GM12878 (cell line): ENCODE measurements at regions not wholly inside any gene's neighbourhood (a gene's known extent, or its start where the extent isn't known, plus 50 kb on each side); places are given as distances from the start of the nearest gene placed in this dataset.

Experiments used
- ATAC-seq: fragments of 200-7000 bp; cut with Tn5 transposase; 3 replicates; pipeline ENCODE4 v1.9.1; 2020; ENCODE audit warnings: mild to moderate bottlenecking, moderate library complexity
- BruUV-seq: library from RNA; stranded (reverse); fragments of 400-500 nt; replicated peaks from 2 replicates; lab custom pipeline; 2021; lab: Mats Ljungman, UMichigan
- CTCF ChIA-PET: fragments of 300-600 bp; sonication (Branson Sonifier 250); formaldehyde crosslinking; extraction: SDS; loops from one replicate; lab custom pipeline; 2021; ENCODE audit warnings: inconsistent platforms; lab: Yijun Ruan, JAX
- POLR2A ChIA-PET: fragments of 350-600 bp; formaldehyde crosslinking; extraction: SDS; loops from one replicate; lab custom pipeline; 2021; ENCODE audit warnings: inconsistent platforms; lab: Charles Lee
- RAD21 ChIA-PET: fragments of 300-600 bp; sonication (Branson Sonifier 250); formaldehyde crosslinking; loops from one replicate; lab custom pipeline; 2023; ENCODE audit warnings: antibody characterized with exemption; ENCODE audit not compliant: unreplicated experiment; lab: Charles Lee
- SMC1A ChIA-PET: fragments of 300-600 bp; sonication (Branson Sonifier 250); formaldehyde crosslinking; loops from one replicate; lab custom pipeline; 2023; ENCODE audit not compliant: unreplicated experiment, uncharacterized antibody; lab: Charles Lee
- DNase-seq: peaks from one replicate; pipeline ENCODE4 v3.0.0-alpha.2; 2011; ENCODE audit warnings: low read depth, low spot score
- FAIRE-seq: peaks from 3 replicates; lab custom pipeline; 2011; peaks lifted over from hg19 to GRCh38; lab: Jason Lieb, UNC
- H2AFZ ChIP-seq: 2 replicates; pipeline ENCODE4 v1.6.0; 2011; ENCODE audit warnings: low read depth, low read length, control low read depth; ENCODE audit not compliant: control insufficient read depth
- H3K27ac ChIP-seq: 2 replicates; pipeline ENCODE4 v1.5.1; 2011; ENCODE audit warnings: control low read depth; ENCODE audit not compliant: control insufficient read depth, insufficient read depth
- H3K27me3 ChIP-seq, 2 experiments: replicated peaks in 1 of 2; 2 replicates each; pipeline versions ENCODE4 v1.6.0 to v1.6.1; 2011; ENCODE audit warnings: low read length in 1 of 2; ENCODE audit not compliant: control insufficient read depth in 2 of 2, insufficient read depth in 2 of 2
- H3K36me3 ChIP-seq, 2 experiments: 2 replicates each; pipeline ENCODE4 v1.5.1; 2011; ENCODE audit warnings: low read length in 1 of 2; ENCODE audit not compliant: control insufficient read depth in 2 of 2, insufficient read depth in 2 of 2
- H3K4me1 ChIP-seq: 2 replicates; pipeline ENCODE4 v1.6.1; 2011; ENCODE audit warnings: mild to moderate bottlenecking, low read length, moderate library complexity, mixed read lengths; ENCODE audit not compliant: control insufficient read depth, insufficient read depth
- H3K4me2 ChIP-seq: 2 replicates; pipeline ENCODE4 v1.6.0; 2011; ENCODE audit warnings: control low read depth; ENCODE audit not compliant: control insufficient read depth, insufficient read depth
- H3K4me3 ChIP-seq: fragments of 200-600 bp; sonication (generic); 2 replicates; pipeline ENCODE4 v1.5.1; 2016
- H3K79me2 ChIP-seq: 2 replicates; pipeline ENCODE4 v1.6.0; 2011; ENCODE audit warnings: low read length; ENCODE audit not compliant: control insufficient read depth, insufficient read depth
- H3K9ac ChIP-seq: 2 replicates; pipeline ENCODE4 v1.8.0; 2011; ENCODE audit warnings: low read length, control low read depth, mixed read lengths; ENCODE audit not compliant: control insufficient read depth, insufficient read depth
- H3K9me3 ChIP-seq: replicated peaks from 3 replicates; pipeline ENCODE4 v1.5.1; 2011; ENCODE audit warnings: mild to moderate bottlenecking, low read length; ENCODE audit not compliant: control insufficient read depth, insufficient read depth
- H4K20me1 ChIP-seq: 2 replicates; pipeline ENCODE4 v1.6.0; 2011; ENCODE audit not compliant: control insufficient read depth, insufficient read depth
- CBFB ChIP-seq: IDR thresholded peaks from 2 replicates; pipeline ENCODE4 v1.6.1; 2016; ENCODE audit warnings: antibody characterized with exemption, low read depth
- E2F8 ChIP-seq: fragments of 450-650 bp; IDR thresholded peaks from 2 replicates; pipeline ENCODE4 v1.6.1; 2018; ENCODE audit warnings: mild to moderate bottlenecking, low read depth, moderate library complexity; ENCODE audit not compliant: partially characterized antibody
- MEF2A ChIP-seq: IDR thresholded peaks from 2 replicates; pipeline ENCODE4 v1.6.1; 2011; ENCODE audit warnings: low read depth, mild to moderate bottlenecking, low read length, moderate library complexity; ENCODE audit not compliant: insufficient read depth
- PRDM15 ChIP-seq: fragments of 450-650 bp; formaldehyde crosslinking; IDR thresholded peaks from 2 replicates; pipeline ENCODE4 v1.4.0; 2020; ENCODE audit warnings: mild to moderate bottlenecking, moderate library complexity
- SPI1 ChIP-seq: IDR thresholded peaks from 2 replicates; pipeline ENCODE4 v1.6.1; 2011; ENCODE audit warnings: low read depth, mild to moderate bottlenecking, low read length, moderate library complexity, borderline replicate concordance; ENCODE audit not compliant: insufficient read depth
- TCF12 ChIP-seq: IDR thresholded peaks from 2 replicates; pipeline ENCODE4 v1.6.1; 2011; ENCODE audit warnings: low read depth, mild to moderate bottlenecking, low read length
- WRNIP1 ChIP-seq: IDR thresholded peaks from 2 replicates; pipeline ENCODE4 v1.6.1; 2011; ENCODE audit warnings: low read depth, low read length, improper control_type of control experiment, borderline replicate concordance
- ZSCAN29 ChIP-seq: fragments of 450-650 bp; IDR thresholded peaks from 2 replicates; pipeline ENCODE4 v1.6.1; 2017; ENCODE audit warnings: mild to moderate bottlenecking, moderate library complexity
- WGBS: methylation state at CpG from one replicate; pipeline ENCODE4 v1.1.6; 2016; ENCODE audit warnings: low lambda C conversion rate; ENCODE audit not compliant: insufficient replicate concordance, insufficient coverage; ENCODE audit errors: missing lambda C conversion rate; 5-methylcytosine and 5-hydroxymethylcytosine counted together
- in situ Hi-C: fragments of 300-500 bp; cut with MboI; formaldehyde crosslinking; loops from 9 replicates; pipeline ENCODE4 v1.14.3; 2018; ENCODE audit warnings: mixed read lengths
- intact Hi-C: fragments of 100-400 bp; cut with micrococcal nuclease; formaldehyde crosslinking; loops from one replicate; pipeline ENCODE4 v1.14.2; 2022; ENCODE audit not compliant: unreplicated experiment
- TF ChIP-seq, protein P1 (sequence below): IDR thresholded peaks from 2 replicates; pipeline ENCODE4 v1.6.1; 2012; ENCODE audit warnings: mild to moderate bottlenecking, low read depth, low read length
- TF ChIP-seq, protein P2 (sequence below): fragments of 450-650 bp; IDR thresholded peaks from 2 replicates; pipeline ENCODE4 v1.6.1; 2017; ENCODE audit warnings: mild to moderate bottlenecking, moderate library complexity

DNA sequence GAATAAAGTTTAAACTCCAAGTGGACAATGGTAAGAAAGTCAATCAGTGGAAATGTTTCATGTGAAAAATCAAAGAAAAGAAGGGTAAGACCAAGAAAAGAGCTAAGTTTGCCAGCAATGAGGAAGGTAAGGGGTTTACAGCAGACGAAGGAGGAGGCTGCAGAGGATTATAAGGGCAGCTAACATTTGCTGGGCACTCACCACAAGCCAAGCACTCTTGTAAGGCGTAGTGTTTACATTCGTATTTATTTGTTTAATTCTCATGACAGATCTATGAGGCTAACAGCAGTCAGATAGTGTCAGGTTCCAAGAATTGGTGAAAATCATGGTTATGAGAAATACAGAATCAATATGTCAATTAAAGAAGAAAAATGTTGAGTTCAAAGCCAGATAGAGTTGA is 75.2 kb upstream of the NGF start:
- no peaks in the 10 kb centered on the region for H3K79me2 ChIP-seq
- ChIA-PET CTCF (no interaction called here), SMC1A (no interaction called here), POLR2A (interaction anchor here (0.6 kb wide), 1 partner anchor 45 kb away, joined by 5 read pairs; no protein-coding TSS in a partner anchor), RAD21 (no interaction called here)
- no peaks in the 10 kb centered on the region; a peak in 1 of 4 replicates for H3K27me3 ChIP-seq
- in situ Hi-C loops, result no loop called here
- H3K9me3 ChIP-seq, result no peaks in the 10 kb centered on the region
- ATAC-seq (no peak), FAIRE-seq (no peak), DNase-seq (no peak)
- no peaks in the 10 kb centered on the region for H3K4me1 ChIP-seq
- no peaks in the 10 kb centered on the region for H4K20me1 ChIP-seq
- no peak overlapping the region for H3K4me3 ChIP-seq
- BruUV-seq, result no TSS peak
- 34% methylated on average over 3 of the region's 3 CpGs for WGBS
- H3K4me2 ChIP-seq, result no peak overlapping the region
- H3K36me3 ChIP-seq, result no peaks in the 10 kb centered on the region
- intact Hi-C loops, result no loop called here
- H3K27ac ChIP-seq, result no peak overlapping the region
- H3K9ac ChIP-seq, result no peak overlapping the region
- H2AFZ ChIP-seq, result no peak overlapping the region
- TF ChIP-seq MEF2A (no peak), E2F8 (no peak), TCF12 (no peak), CBFB (no peak), PRDM15 (CRISPR knock-in tag) (no peak), ZSCAN29 (no peak), WRNIP1 (no peak), SPI1 (no peak)
- TF ChIP-seq, protein P1, sequence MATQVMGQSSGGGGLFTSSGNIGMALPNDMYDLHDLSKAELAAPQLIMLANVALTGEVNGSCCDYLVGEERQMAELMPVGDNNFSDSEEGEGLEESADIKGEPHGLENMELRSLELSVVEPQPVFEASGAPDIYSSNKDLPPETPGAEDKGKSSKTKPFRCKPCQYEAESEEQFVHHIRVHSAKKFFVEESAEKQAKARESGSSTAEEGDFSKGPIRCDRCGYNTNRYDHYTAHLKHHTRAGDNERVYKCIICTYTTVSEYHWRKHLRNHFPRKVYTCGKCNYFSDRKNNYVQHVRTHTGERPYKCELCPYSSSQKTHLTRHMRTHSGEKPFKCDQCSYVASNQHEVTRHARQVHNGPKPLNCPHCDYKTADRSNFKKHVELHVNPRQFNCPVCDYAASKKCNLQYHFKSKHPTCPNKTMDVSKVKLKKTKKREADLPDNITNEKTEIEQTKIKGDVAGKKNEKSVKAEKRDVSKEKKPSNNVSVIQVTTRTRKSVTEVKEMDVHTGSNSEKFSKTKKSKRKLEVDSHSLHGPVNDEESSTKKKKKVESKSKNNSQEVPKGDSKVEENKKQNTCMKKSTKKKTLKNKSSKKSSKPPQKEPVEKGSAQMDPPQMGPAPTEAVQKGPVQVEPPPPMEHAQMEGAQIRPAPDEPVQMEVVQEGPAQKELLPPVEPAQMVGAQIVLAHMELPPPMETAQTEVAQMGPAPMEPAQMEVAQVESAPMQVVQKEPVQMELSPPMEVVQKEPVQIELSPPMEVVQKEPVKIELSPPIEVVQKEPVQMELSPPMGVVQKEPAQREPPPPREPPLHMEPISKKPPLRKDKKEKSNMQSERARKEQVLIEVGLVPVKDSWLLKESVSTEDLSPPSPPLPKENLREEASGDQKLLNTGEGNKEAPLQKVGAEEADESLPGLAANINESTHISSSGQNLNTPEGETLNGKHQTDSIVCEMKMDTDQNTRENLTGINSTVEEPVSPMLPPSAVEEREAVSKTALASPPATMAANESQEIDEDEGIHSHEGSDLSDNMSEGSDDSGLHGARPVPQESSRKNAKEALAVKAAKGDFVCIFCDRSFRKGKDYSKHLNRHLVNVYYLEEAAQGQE, result no peak
- TF ChIP-seq, protein P2, sequence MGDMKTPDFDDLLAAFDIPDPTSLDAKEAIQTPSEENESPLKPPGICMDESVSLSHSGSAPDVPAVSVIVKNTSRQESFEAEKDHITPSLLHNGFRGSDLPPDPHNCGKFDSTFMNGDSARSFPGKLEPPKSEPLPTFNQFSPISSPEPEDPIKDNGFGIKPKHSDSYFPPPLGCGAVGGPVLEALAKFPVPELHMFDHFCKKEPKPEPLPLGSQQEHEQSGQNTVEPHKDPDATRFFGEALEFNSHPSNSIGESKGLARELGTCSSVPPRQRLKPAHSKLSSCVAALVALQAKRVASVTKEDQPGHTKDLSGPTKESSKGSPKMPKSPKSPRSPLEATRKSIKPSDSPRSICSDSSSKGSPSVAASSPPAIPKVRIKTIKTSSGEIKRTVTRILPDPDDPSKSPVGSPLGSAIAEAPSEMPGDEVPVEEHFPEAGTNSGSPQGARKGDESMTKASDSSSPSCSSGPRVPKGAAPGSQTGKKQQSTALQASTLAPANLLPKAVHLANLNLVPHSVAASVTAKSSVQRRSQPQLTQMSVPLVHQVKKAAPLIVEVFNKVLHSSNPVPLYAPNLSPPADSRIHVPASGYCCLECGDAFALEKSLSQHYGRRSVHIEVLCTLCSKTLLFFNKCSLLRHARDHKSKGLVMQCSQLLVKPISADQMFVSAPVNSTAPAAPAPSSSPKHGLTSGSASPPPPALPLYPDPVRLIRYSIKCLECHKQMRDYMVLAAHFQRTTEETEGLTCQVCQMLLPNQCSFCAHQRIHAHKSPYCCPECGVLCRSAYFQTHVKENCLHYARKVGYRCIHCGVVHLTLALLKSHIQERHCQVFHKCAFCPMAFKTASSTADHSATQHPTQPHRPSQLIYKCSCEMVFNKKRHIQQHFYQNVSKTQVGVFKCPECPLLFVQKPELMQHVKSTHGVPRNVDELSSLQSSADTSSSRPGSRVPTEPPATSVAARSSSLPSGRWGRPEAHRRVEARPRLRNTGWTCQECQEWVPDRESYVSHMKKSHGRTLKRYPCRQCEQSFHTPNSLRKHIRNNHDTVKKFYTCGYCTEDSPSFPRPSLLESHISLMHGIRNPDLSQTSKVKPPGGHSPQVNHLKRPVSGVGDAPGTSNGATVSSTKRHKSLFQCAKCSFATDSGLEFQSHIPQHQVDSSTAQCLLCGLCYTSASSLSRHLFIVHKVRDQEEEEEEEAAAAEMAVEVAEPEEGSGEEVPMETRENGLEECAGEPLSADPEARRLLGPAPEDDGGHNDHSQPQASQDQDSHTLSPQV, result no peak
